GM12878 (cell line): ENCODE measurements at regions not wholly inside any gene's neighbourhood (a gene's known extent, or its start where the extent isn't known, plus 50 kb on each side); places are given as distances from the start of the nearest gene placed in this dataset.

Experiments
- ATAC-seq: fragments of 200-7000 bp; cut with Tn5 transposase; 3 replicates; pipeline ENCODE4 v1.9.1; 2020; ENCODE audit warnings: mild to moderate bottlenecking, moderate library complexity
- BruUV-seq: library from RNA; stranded (reverse); fragments of 400-500 nt; replicated peaks from 2 replicates; lab custom pipeline; 2021; lab: Mats Ljungman, UMichigan
- CTCF ChIA-PET: fragments of 300-600 bp; sonication (Branson Sonifier 250); formaldehyde crosslinking; extraction: SDS; loops from one replicate; lab custom pipeline; 2021; ENCODE audit warnings: inconsistent platforms; lab: Yijun Ruan, JAX
- POLR2A ChIA-PET: fragments of 350-600 bp; formaldehyde crosslinking; extraction: SDS; loops from one replicate; lab custom pipeline; 2021; ENCODE audit warnings: inconsistent platforms; lab: Charles Lee
- RAD21 ChIA-PET: fragments of 300-600 bp; sonication (Branson Sonifier 250); formaldehyde crosslinking; loops from one replicate; lab custom pipeline; 2023; ENCODE audit warnings: antibody characterized with exemption; ENCODE audit not compliant: unreplicated experiment; lab: Charles Lee
- SMC1A ChIA-PET: fragments of 300-600 bp; sonication (Branson Sonifier 250); formaldehyde crosslinking; loops from one replicate; lab custom pipeline; 2023; ENCODE audit not compliant: unreplicated experiment, uncharacterized antibody; lab: Charles Lee
- DNase-seq: peaks from one replicate; pipeline ENCODE4 v3.0.0-alpha.2; 2011; ENCODE audit warnings: low read depth, low spot score
- FAIRE-seq: peaks from 3 replicates; lab custom pipeline; 2011; peaks lifted over from hg19 to GRCh38; lab: Jason Lieb, UNC
- H2AFZ ChIP-seq: 2 replicates; pipeline ENCODE4 v1.6.0; 2011; ENCODE audit warnings: low read depth, low read length, control low read depth; ENCODE audit not compliant: control insufficient read depth
- H3K27ac ChIP-seq: 2 replicates; pipeline ENCODE4 v1.5.1; 2011; ENCODE audit warnings: control low read depth; ENCODE audit not compliant: control insufficient read depth, insufficient read depth
- H3K27me3 ChIP-seq, 2 experiments: replicated peaks in 1 of 2; 2 replicates each; pipeline versions ENCODE4 v1.6.0 to v1.6.1; 2011; ENCODE audit warnings: low read length in 1 of 2; ENCODE audit not compliant: control insufficient read depth in 2 of 2, insufficient read depth in 2 of 2
- H3K36me3 ChIP-seq, 2 experiments: 2 replicates each; pipeline ENCODE4 v1.5.1; 2011; ENCODE audit warnings: low read length in 1 of 2; ENCODE audit not compliant: control insufficient read depth in 2 of 2, insufficient read depth in 2 of 2
- H3K4me1 ChIP-seq: 2 replicates; pipeline ENCODE4 v1.6.1; 2011; ENCODE audit warnings: mild to moderate bottlenecking, low read length, moderate library complexity, mixed read lengths; ENCODE audit not compliant: control insufficient read depth, insufficient read depth
- H3K4me2 ChIP-seq: 2 replicates; pipeline ENCODE4 v1.6.0; 2011; ENCODE audit warnings: control low read depth; ENCODE audit not compliant: control insufficient read depth, insufficient read depth
- H3K4me3 ChIP-seq: fragments of 200-600 bp; sonication (generic); 2 replicates; pipeline ENCODE4 v1.5.1; 2016
- H3K79me2 ChIP-seq: 2 replicates; pipeline ENCODE4 v1.6.0; 2011; ENCODE audit warnings: low read length; ENCODE audit not compliant: control insufficient read depth, insufficient read depth
- H3K9ac ChIP-seq: 2 replicates; pipeline ENCODE4 v1.8.0; 2011; ENCODE audit warnings: low read length, control low read depth, mixed read lengths; ENCODE audit not compliant: control insufficient read depth, insufficient read depth
- H3K9me3 ChIP-seq: replicated peaks from 3 replicates; pipeline ENCODE4 v1.5.1; 2011; ENCODE audit warnings: mild to moderate bottlenecking, low read length; ENCODE audit not compliant: control insufficient read depth, insufficient read depth
- H4K20me1 ChIP-seq: 2 replicates; pipeline ENCODE4 v1.6.0; 2011; ENCODE audit not compliant: control insufficient read depth, insufficient read depth
- NR2C1 ChIP-seq: fragments of 450-650 bp; IDR thresholded peaks from 2 replicates; pipeline ENCODE4 v1.6.1; 2017; ENCODE audit warnings: antibody characterized with exemption, mild to moderate bottlenecking, moderate library complexity
- RAD21 ChIP-seq: IDR thresholded peaks from 2 replicates; pipeline ENCODE4 v1.6.1; 2011; ENCODE audit warnings: mild to moderate bottlenecking, low read depth, low read length, moderate library complexity; ENCODE audit not compliant: insufficient read depth
- TAF1 ChIP-seq: IDR thresholded peaks from 2 replicates; pipeline ENCODE4 v1.6.1; 2011; ENCODE audit warnings: mild to moderate bottlenecking, low read depth, low read length, borderline replicate concordance
- TCF3 ChIP-seq: IDR thresholded peaks from 2 replicates; pipeline ENCODE4 v1.6.1; 2012; ENCODE audit warnings: low read depth, mild to moderate bottlenecking, low read length, borderline replicate concordance; ENCODE audit not compliant: insufficient read depth
- WGBS: methylation state at CpG from one replicate; pipeline ENCODE4 v1.1.6; 2016; ENCODE audit warnings: low lambda C conversion rate; ENCODE audit not compliant: insufficient replicate concordance, insufficient coverage; ENCODE audit errors: missing lambda C conversion rate; 5-methylcytosine and 5-hydroxymethylcytosine counted together
- in situ Hi-C: fragments of 300-500 bp; cut with MboI; formaldehyde crosslinking; loops from 9 replicates; pipeline ENCODE4 v1.14.3; 2018; ENCODE audit warnings: mixed read lengths
- intact Hi-C: fragments of 100-400 bp; cut with micrococcal nuclease; formaldehyde crosslinking; loops from one replicate; pipeline ENCODE4 v1.14.2; 2022; ENCODE audit not compliant: unreplicated experiment
- TF ChIP-seq, protein P1 (sequence below): fragments of 450-650 bp; IDR thresholded peaks from 2 replicates; pipeline ENCODE4 v1.6.1; 2016; ENCODE audit warnings: mild to moderate bottlenecking
- TF ChIP-seq, protein P2 (sequence below): fragments of 450-650 bp; IDR thresholded peaks from 2 replicates; pipeline ENCODE4 v1.6.1; 2018; ENCODE audit warnings: borderline replicate concordance, mild to moderate bottlenecking; ENCODE audit not compliant: partially characterized antibody

DNA sequence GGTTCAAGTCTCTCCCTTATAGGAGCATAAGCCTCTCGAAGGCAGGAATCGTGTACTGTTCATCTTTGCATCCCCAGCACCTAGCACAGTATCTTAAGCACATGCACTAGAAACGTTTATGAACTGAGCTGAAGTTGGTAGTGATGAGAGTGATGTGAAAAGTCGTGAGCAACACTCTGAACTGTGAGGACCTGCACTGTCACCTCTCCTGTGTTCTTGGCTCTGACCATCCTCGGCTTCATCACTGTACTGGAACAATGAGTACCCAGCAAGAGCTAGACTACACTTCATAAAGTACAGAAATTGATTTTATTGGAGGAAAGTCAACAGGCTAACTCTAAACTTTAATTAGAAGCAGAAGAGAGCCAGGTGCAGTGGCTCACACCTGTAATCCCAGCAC lies 473.6 kb downstream of the BCAT1 start (continued):
- TF ChIP-seq TAF1 (no peak), RAD21 (no peak)
- TF ChIP-seq, protein P1, sequence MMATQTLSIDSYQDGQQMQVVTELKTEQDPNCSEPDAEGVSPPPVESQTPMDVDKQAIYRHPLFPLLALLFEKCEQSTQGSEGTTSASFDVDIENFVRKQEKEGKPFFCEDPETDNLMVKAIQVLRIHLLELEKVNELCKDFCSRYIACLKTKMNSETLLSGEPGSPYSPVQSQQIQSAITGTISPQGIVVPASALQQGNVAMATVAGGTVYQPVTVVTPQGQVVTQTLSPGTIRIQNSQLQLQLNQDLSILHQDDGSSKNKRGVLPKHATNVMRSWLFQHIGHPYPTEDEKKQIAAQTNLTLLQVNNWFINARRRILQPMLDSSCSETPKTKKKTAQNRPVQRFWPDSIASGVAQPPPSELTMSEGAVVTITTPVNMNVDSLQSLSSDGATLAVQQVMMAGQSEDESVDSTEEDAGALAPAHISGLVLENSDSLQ, result no peak

DNA sequence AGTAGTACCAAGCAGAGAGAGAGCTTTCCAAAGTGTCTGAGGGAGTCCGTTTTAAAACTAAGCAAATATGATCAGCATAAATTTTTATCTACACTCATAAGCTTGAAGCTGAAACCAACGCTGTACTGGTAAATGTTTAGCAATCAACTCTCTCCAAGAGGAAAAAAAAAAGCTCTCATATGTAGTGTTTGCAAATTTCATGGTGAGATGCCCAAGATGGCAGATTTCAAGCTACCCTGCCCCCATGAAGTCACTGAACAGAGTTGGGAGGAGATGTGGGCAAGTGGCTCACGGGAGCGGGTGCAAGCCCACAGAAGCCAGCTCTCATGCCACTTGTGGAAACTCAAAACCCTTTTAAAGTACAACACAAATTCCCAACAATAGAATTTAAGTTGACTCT lies 475.8 kb downstream of the BCAT1 start:
- intact Hi-C loops, result no loop called here
- DNase-seq (no peak), ATAC-seq (no peak), FAIRE-seq (no peak)
- ChIA-PET POLR2A (no interaction called here), CTCF (no interaction called here), RAD21 (interaction anchor here (0.7 kb wide), 1 partner anchor 345 kb away, joined by 3 read pairs; no protein-coding TSS in a partner anchor), SMC1A (interaction anchor here (2.2 kb wide), 1 partner anchor 95 kb away, joined by 4 read pairs; no protein-coding TSS in a partner anchor)
- no peaks in the 10 kb centered on the region for H4K20me1 ChIP-seq
- TF ChIP-seq NR2C1 (no peak), TCF3 (no peak)
- TF ChIP-seq, protein P2, sequence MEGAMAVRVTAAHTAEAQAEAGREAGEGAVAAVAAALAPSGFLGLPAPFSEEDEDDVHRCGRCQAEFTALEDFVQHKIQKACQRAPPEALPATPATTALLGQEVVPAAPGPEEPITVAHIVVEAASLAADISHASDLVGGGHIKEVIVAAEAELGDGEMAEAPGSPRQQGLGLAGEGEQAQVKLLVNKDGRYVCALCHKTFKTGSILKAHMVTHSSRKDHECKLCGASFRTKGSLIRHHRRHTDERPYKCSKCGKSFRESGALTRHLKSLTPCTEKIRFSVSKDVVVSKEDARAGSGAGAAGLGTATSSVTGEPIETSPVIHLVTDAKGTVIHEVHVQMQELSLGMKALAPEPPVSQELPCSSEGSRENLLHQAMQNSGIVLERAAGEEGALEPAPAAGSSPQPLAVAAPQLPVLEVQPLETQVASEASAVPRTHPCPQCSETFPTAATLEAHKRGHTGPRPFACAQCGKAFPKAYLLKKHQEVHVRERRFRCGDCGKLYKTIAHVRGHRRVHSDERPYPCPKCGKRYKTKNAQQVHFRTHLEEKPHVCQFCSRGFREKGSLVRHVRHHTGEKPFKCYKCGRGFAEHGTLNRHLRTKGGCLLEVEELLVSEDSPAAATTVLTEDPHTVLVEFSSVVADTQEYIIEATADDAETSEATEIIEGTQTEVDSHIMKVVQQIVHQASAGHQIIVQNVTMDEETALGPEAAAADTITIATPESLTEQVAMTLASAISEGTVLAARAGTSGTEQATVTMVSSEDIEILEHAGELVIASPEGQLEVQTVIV, result no peak
- no peaks in the 10 kb centered on the region for H3K36me3 ChIP-seq
- no peak overlapping the region for H3K4me2 ChIP-seq
- H3K4me3 ChIP-seq, result no peak overlapping the region
- no peaks in the 10 kb centered on the region for H3K27me3 ChIP-seq
- BruUV-seq, result no TSS peak
- H3K27ac ChIP-seq, result no peak overlapping the region
- H3K9ac ChIP-seq, result no peak overlapping the region
- 20% methylated on average over 4 of the region's 4 CpGs for WGBS
- H3K9me3 ChIP-seq, result no peaks in the 10 kb centered on the region
- no peaks in the 10 kb centered on the region for H3K4me1 ChIP-seq
- no peak overlapping the region for H2AFZ ChIP-seq
- H3K79me2 ChIP-seq, result no peaks in the 10 kb centered on the region
- in situ Hi-C loops, result no loop called here
